ENCODE measurements at regions not wholly inside any gene's neighbourhood (a gene's known extent, or its start where the extent isn't known, plus 50 kb on each side); places are given as distances from the start of the nearest gene placed in this dataset.

DNA sequence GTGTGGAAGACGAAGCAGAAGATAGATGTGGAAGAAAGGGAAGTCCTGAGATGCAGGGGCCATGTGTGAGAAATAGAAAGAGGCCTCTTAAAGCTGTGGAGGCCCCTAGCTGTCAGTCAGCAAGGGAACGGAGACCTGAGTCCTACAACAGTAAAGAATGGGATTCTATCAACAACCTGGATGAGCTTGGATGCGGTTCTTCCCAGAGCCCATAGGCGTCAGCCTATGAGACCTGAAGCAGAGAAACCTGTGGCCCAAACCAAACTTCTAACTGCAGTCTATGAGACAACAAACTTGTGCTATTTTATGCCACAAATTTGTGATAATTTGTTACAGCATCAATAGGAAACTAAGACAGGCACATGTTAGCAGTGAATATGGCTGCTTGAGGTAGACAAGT lies 583.7 kb downstream of the ADCYAP1 start:
- no peaks in the 10 kb centered on the region for H3K36me3 ChIP-seq

DNA sequence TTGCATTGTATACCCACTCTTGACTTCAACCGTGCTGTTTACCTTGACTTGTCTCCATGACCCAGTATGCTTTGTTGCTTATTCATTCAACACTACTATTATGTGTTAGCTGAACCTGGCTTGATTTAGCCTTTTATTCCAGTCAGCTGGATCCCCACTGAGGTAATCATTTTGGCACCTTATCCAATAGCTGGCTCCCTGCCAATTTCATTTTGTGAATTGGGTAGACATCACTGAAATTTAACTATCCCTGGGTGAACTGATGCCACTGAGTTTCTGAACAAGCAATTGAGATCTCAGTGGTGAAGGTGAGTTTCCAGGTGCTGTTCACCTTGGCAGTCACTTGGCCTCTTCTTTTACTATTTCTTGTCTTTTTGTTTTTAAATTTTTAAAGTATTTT lies 584.3 kb downstream of the ADCYAP1 start:
- H3K9me3 ChIP-seq, result peaks cover 0 to 10% (median 0%) of the 10 kb centered on the region in 4 donors
- no peaks in the 10 kb centered on the region for H3K36me3 ChIP-seq
- intact Hi-C loops (cut with DNase I; ENCODE audit: low total_unique reads), result no loop called here
- no peaks in the 10 kb centered on the region for H3K27me3 ChIP-seq
- TF ChIP-seq POLR2A (IDR thresholded peaks at IDR 0.05), result no peak
- TF ChIP-seq, protein P1, sequence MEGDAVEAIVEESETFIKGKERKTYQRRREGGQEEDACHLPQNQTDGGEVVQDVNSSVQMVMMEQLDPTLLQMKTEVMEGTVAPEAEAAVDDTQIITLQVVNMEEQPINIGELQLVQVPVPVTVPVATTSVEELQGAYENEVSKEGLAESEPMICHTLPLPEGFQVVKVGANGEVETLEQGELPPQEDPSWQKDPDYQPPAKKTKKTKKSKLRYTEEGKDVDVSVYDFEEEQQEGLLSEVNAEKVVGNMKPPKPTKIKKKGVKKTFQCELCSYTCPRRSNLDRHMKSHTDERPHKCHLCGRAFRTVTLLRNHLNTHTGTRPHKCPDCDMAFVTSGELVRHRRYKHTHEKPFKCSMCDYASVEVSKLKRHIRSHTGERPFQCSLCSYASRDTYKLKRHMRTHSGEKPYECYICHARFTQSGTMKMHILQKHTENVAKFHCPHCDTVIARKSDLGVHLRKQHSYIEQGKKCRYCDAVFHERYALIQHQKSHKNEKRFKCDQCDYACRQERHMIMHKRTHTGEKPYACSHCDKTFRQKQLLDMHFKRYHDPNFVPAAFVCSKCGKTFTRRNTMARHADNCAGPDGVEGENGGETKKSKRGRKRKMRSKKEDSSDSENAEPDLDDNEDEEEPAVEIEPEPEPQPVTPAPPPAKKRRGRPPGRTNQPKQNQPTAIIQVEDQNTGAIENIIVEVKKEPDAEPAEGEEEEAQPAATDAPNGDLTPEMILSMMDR (IDR thresholded peaks at IDR 0.05), result no peak
- no peak for TF ChIP-seq EP300 (IDR thresholded peaks at IDR 0.05)
- no peaks in the 10 kb centered on the region for H3K4me1 ChIP-seq
- 69 to 82% (median 79%) methylated on average over 1 of the region's 1 CpG for WGBS, 5 donors
- no peak for DNase-seq
- no peak overlapping the region for H3K4me3 ChIP-seq
- H3K27ac ChIP-seq, result no peak overlapping the region

More for the DNA sequence above, 583.7 kb downstream of the ADCYAP1 start:
- Histone ChIP-seq H3K9me3 (peaks cover 0 to 10% (median 0%) of the 10 kb centered on the region in 4 donors), H3K4me3 (no peak overlapping the region), H3K27me3 (no peaks in the 10 kb centered on the region), H3K4me1 (no peaks in the 10 kb centered on the region), H3K27ac (no peak overlapping the region)
- 69 to 87% (median 84%) methylated on average over 4 of the region's 4 CpGs for WGBS, 5 donors
- no peak for DNase-seq
- intact Hi-C loops (cut with DNase I; ENCODE audit: low total_unique reads), result no loop called here
- TF ChIP-seq EP300 (IDR thresholded peaks at IDR 0.05) (no peak), POLR2A (IDR thresholded peaks at IDR 0.05) (no peak), POLR2AphosphoS5 (IDR thresholded peaks at IDR 0.05) (no peak)
- TF ChIP-seq, protein P1 (IDR thresholded peaks at IDR 0.05), result no peak

DNA sequence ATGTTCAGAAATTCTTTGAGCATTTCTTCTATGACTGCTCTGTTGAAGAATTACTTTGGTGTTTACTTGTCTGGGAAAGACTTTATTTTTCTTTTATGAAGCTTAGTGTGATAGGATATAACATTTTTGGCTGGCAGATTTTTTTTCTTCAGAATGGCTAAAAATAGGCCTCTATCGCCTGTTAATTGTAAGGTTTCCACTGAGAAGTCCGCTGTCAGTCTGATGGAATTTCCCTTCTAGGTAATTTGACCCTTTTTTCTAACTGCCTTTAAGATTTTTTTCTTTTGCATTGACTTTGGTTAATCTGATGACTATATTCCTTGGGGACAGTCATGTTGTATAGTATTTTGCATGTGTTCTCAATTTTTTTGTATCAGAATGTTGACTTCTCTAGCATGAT lies 590.7 kb downstream of the ADCYAP1 start:
- Histone ChIP-seq H3K27me3 (no peaks in the 10 kb centered on the region), H3K9me3 (peaks cover 0 to 21% (median 5%) of the 10 kb centered on the region in 4 donors), H3K4me3 (no peak overlapping the region), H3K36me3 (no peaks in the 10 kb centered on the region), H3K27ac (no peak overlapping the region), H3K4me1 (no peaks in the 10 kb centered on the region)
- intact Hi-C loops (cut with DNase I; ENCODE audit: low total_unique reads), result no loop called here
- DNase-seq, result no peak
- WGBS, 5 donors, result 86 to 96% (median 94%) methylated on average over 2 of the region's 2 CpGs
- no peak for TF ChIP-seq POLR2AphosphoS5 (IDR thresholded peaks at IDR 0.05)
- no peak for TF ChIP-seq POLR2A (IDR thresholded peaks at IDR 0.05)
- no peak for TF ChIP-seq EP300 (IDR thresholded peaks at IDR 0.05)
- TF ChIP-seq, protein P1 (IDR thresholded peaks at IDR 0.05), result no peak

DNA sequence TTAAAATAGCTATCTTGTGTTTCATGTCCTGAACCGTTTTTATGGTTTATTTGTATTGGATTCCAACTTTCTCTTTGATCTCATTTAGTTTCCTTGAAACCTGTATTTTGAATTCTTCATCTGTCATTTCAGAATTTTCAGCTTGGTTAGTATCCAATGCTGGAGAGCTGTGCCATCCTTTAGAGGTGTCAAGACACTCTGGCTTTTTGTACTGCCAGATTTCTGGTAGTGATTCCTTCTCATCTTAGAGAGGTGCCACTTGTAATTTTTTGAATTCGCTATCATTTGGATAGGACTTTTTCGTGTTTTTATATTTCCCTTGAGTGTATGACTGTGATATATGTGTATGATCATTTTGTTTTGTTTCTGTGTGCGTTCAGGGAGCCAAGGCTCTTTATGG lies 591.4 kb downstream of the ADCYAP1 start:
- TF ChIP-seq, protein P1 (IDR thresholded peaks at IDR 0.05), result no peak
- TF ChIP-seq POLR2AphosphoS5 (IDR thresholded peaks at IDR 0.05), result no peak
- no peak for TF ChIP-seq POLR2A (IDR thresholded peaks at IDR 0.05)
- TF ChIP-seq EP300 (IDR thresholded peaks at IDR 0.05), result no peak
- intact Hi-C loops (cut with DNase I; ENCODE audit: low total_unique reads), result no loop called here

More for the DNA sequence above, 591.4 kb downstream of the ADCYAP1 start:
- Histone ChIP-seq H3K27me3 (no peaks in the 10 kb centered on the region), H3K36me3 (no peaks in the 10 kb centered on the region), H3K27ac (no peak overlapping the region), H3K4me3 (no peak overlapping the region), H3K9me3 (peaks cover 0 to 17% (median 5%) of the 10 kb centered on the region in 4 donors), H3K4me1 (no peaks in the 10 kb centered on the region)
- DNase-seq, result no peak
- 61 to 79% (median 72%) methylated on average over 4 of the region's 4 CpGs for WGBS, 5 donors

All from stomach (tissue), 8 donors.